ENCODE measurements at regions not wholly inside any gene's neighbourhood (a gene's known extent, or its start where the extent isn't known, plus 50 kb on each side); places are given as distances from the start of the nearest gene placed in this dataset.

GRCh38 chr11:56932572-56933220, 56.0 kb upstream of the OR5AK2 start:
- TF ChIP-seq CTCF (IDR thresholded peaks at IDR 0.05; ENCODE audit: low read depth, low read length), result no peak
- H3K27ac ChIP-seq, result no peak overlapping the region

DNA sequence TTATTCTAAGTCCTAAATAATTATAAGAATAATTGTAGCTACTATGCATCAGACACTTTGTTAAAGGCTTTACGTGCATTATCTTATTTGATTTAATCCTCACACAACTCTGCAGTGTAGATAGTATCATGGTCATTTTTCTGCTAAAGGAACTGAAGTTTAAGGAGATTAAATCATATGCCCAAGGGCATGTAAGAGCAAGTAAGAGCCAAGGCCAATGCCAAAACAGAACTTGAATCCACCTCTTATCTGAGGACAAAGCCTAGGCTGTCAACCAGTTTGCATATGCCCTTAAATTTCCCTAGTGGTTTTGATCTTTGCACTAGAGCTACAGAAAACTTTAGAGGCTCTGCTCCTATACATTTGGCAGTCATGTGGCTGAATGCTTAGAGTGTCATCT, 65.6 kb upstream of the OR5AK2 start:
- H3K36me3 ChIP-seq, result no peaks in the 10 kb centered on the region
- DNase-seq, result no peak
- no peak overlapping the region for H3K4me3 ChIP-seq (ENCODE audit: low read depth, low read length)
- H3K27ac ChIP-seq, result no peak overlapping the region
- TF ChIP-seq CTCF (IDR thresholded peaks at IDR 0.05; ENCODE audit: low read depth, low read length), result no peak
- peaks cover 23% of the 10 kb centered on the region for H3K27me3 ChIP-seq (ENCODE audit: insufficient read depth, low read depth, severe bottlenecking)
- no peaks in the 10 kb centered on the region for H3K9me3 ChIP-seq (ENCODE audit: severe bottlenecking)

More at GRCh38 chr11:56932572-56933220, 56.0 kb upstream of the OR5AK2 start:
- Histone ChIP-seq H3K9me3 (ENCODE audit: severe bottlenecking) (no peaks in the 10 kb centered on the region), H3K36me3 (no peaks in the 10 kb centered on the region), H3K4me3 (ENCODE audit: low read depth, low read length) (no peak overlapping the region), H3K27me3 (ENCODE audit: insufficient read depth, low read depth, severe bottlenecking) (peaks cover 60% of the 10 kb centered on the region)
- no peak for DNase-seq

- Histone ChIP-seq H3K27me3 (ENCODE audit: insufficient read depth, low read depth, severe bottlenecking) (peaks cover 25% of the 10 kb centered on the region), H3K9me3 (ENCODE audit: severe bottlenecking) (no peaks in the 10 kb centered on the region), H3K36me3 (no peaks in the 10 kb centered on the region), H3K4me3 (ENCODE audit: low read depth, low read length) (no peak overlapping the region), H3K27ac (no peak overlapping the region)
- no peak for DNase-seq
- no peak for TF ChIP-seq CTCF (IDR thresholded peaks at IDR 0.05; ENCODE audit: low read depth, low read length)
Observed at GRCh38 chr11:56922421-56922820, 66.3 kb upstream of the OR5AK2 start.

- no peak for DNase-seq
- H3K36me3 ChIP-seq, result no peaks in the 10 kb centered on the region
- no peak overlapping the region for H3K27ac ChIP-seq
- no peak overlapping the region for H3K4me3 ChIP-seq (ENCODE audit: low read depth, low read length)
- H3K9me3 ChIP-seq (ENCODE audit: severe bottlenecking), result no peaks in the 10 kb centered on the region
- no peak for TF ChIP-seq CTCF (IDR thresholded peaks at IDR 0.05; ENCODE audit: low read depth, low read length)
- peaks cover 27% of the 10 kb centered on the region for H3K27me3 ChIP-seq (ENCODE audit: insufficient read depth, low read depth, severe bottlenecking)
Observed at GRCh38 chr11:56917708-56918400, 70.9 kb upstream of the OR5AK2 start.

DNA sequence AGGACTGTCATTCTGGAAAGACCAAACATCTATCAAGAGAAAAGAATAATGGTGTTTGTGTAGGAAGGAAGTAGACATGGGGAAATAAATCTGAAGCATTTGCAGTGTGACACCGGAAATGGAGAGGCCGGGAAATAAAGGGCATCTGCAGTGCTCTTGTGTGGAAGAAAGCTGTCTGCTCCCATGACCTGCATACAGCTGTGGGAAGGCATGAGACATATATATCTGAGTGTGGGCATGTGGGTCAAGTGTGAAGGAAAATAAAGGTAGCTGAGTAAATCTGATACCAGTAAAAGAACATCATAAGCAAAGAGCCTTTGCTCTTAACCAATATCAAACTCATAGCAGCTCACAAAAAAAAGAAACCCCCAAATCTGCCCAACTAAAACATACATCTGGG, 72.1 kb upstream of the OR5AK2 start:
- Histone ChIP-seq H3K36me3 (no peaks in the 10 kb centered on the region), H3K27ac (no peak overlapping the region), H3K4me3 (ENCODE audit: low read depth, low read length) (no peak overlapping the region), H3K9me3 (ENCODE audit: severe bottlenecking) (no peaks in the 10 kb centered on the region), H3K27me3 (ENCODE audit: insufficient read depth, low read depth, severe bottlenecking) (peaks cover 28% of the 10 kb centered on the region)
- TF ChIP-seq CTCF (IDR thresholded peaks at IDR 0.05; ENCODE audit: low read depth, low read length), result no peak
- DNase-seq, result no peak

All from WERI-Rb-1 (cell line).